ENCODE measurements at regions not wholly inside any gene's neighbourhood (a gene's known extent, or its start where the extent isn't known, plus 50 kb on each side); places are given as distances from the start of the nearest gene placed in this dataset.

DNA sequence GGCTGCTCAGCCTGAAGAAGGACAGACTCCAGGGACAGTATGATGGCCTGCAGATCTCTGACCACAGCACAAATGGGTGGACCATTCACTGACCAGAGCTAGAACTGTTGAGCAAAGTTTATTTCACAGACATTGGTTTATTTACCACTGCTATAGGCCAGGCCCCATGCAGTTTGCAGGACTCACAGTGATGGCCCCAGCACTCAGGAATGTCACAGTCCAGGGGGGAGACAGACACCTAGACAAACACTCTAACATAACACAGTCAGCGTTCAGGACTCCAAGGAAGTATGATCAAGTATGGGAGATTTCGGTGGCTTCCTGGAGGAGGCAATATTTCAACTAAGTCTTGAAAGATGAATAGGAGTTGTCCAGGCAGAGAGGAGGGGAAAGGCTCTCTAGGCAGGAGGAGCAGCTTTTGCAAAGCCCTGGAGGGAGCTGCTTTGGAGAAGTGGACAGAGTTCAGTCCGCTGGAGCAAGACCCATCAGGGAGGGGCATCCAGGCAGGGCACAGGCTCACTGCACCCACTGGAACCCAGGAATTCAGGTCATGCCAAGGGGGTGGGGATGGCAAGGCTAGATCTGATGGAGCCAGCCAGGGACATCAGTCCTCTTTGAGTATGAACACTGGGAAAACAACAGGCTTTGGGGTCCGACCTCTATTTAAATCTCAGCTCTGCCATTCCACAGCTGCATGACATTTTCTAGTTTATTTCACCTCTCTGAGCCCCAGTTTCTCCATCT is 454.3 kb downstream of the MATN1 start (continued):
- no peak for TF ChIP-seq HNF4G (IDR thresholded peaks at IDR 0.05; ENCODE audit: borderline replicate concordance, low read depth, low read length)
- no peak for TF ChIP-seq HNF4G (CRISPR knock-in tag; IDR thresholded peaks at IDR 0.05; ENCODE audit: borderline replicate concordance, low read depth)
- no peak for TF ChIP-seq GFI1 (CRISPR knock-in tag; IDR thresholded peaks at IDR 0.05; ENCODE audit: borderline replicate concordance)
- TF ChIP-seq DNMT3B (CRISPR knock-in tag; conservative IDR thresholded peaks at IDR 0.05): no peak
- TF ChIP-seq SRSF9 (IDR thresholded peaks at IDR 0.05; ENCODE audit: borderline replicate concordance, insufficient read depth, low read depth, low read length, poor library complexity, severe bottlenecking): no peak

DNA sequence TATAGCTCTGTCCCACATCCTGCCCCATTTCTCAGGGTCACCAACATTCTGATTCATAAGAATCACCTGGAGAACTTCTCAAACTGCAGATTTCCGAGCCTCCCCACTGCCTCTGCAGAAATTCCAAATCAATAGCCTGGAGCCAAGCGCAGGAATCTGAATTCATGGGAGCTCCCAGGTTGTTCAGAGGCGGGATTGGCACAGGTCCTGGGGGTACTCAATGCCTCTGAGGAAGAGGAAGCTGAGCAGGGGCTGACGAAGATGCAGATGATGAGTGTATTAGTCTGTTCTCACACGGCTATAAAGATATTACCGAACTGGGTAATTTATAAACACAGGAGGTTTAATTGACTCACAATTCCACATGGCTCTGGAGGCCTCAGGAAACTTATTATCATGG is 455.5 kb downstream of the MATN1 start:
- H3K27ac ChIP-seq (ENCODE audit: extremely low read length, insufficient read depth, low read length): no peak overlapping the region
- BruUV-seq (replicated peaks): no TSS peak
- no peaks in the 10 kb centered on the region for H3K9me3 ChIP-seq (ENCODE audit: low read length)
- ChIA-PET POLR2A (no interaction called here), CTCF (ENCODE audit: low intra/inter-chr PET ratio, low total read pairs) (no interaction called here)
- TF ChIP-seq FIP1L1 (IDR thresholded peaks at IDR 0.05; ENCODE audit: borderline replicate concordance, insufficient read depth, low read depth, low read length): no peak
- TF ChIP-seq EEA1 (CRISPR knock-in tag; IDR thresholded peaks at IDR 0.05; ENCODE audit: borderline replicate concordance): no peak
- TF ChIP-seq SIN3A (IDR thresholded peaks at IDR 0.05; ENCODE audit: borderline replicate concordance, low read depth, low read length): no peak
- TF ChIP-seq SOX13 (IDR thresholded peaks at IDR 0.05): no peak
- TF ChIP-seq SOX13 (CRISPR knock-in tag; conservative IDR thresholded peaks at IDR 0.05 in 1 of 2, IDR thresholded peaks at IDR 0.05 in 1 of 2): no peak
- no peak for TF ChIP-seq ZNF660 (CRISPR knock-in tag; IDR thresholded peaks at IDR 0.05; ENCODE audit: borderline replicate concordance, low read depth)
- TF ChIP-seq, protein P1, sequence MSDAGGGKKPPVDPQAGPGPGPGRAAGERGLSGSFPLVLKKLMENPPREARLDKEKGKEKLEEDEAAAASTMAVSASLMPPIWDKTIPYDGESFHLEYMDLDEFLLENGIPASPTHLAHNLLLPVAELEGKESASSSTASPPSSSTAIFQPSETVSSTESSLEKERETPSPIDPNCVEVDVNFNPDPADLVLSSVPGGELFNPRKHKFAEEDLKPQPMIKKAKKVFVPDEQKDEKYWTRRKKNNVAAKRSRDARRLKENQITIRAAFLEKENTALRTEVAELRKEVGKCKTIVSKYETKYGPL (CRISPR knock-in tag; IDR thresholded peaks at IDR 0.05): no peak
- TF ChIP-seq HOXA7 (CRISPR knock-in tag; IDR thresholded peaks at IDR 0.05): no peak
- no peak for TF ChIP-seq DNMT3B (CRISPR knock-in tag; conservative IDR thresholded peaks at IDR 0.05)
- H3K9ac ChIP-seq (ENCODE audit: insufficient read depth, low read depth, low read length): no peak overlapping the region
- in situ Hi-C loops (cut with HindIII; ENCODE audit: extremely low pct_ligation_motif_present, low pct_unique_long_range_greater_than_20kb): no loop called here
- H3K4me3 ChIP-seq (replicated peaks in 1 of 3; ENCODE audit: insufficient read depth in 1 of 3, low read depth in 2 of 3, low read length in 3 of 3): no peak overlapping the region
- no peak overlapping the region for H3K4me2 ChIP-seq (ENCODE audit: low read depth, low read length)
- no peaks in the 10 kb centered on the region for H3K79me2 ChIP-seq (ENCODE audit: insufficient read depth, low read length)
- no peak for DNase-seq (ENCODE audit: low spot score)
- H3K27me3 ChIP-seq (ENCODE audit: control insufficient read depth in 1 of 2, insufficient read depth in 2 of 2, low read length in 2 of 2): peaks cover 0 to 1% of the 10 kb centered on the region in 2 experiments; a peak in 1 of 5 replicates
- WGBS (ENCODE audit: low lambda C conversion rate): 4% methylated on average over 6 of the region's 6 CpGs
- H4K20me1 ChIP-seq (ENCODE audit: insufficient read depth, low read length): no peaks in the 10 kb centered on the region
- ATAC-seq: no peak
- FAIRE-seq: no peak
- H3K36me3 ChIP-seq (replicated peaks in 1 of 2; ENCODE audit: control insufficient read depth in 1 of 2, insufficient read depth in 2 of 2, low read length in 2 of 2): no peaks in the 10 kb centered on the region
- H2AFZ ChIP-seq (ENCODE audit: low read length): no peak overlapping the region
- intact Hi-C loops (cut with micrococcal nuclease; ENCODE audit: unreplicated experiment): no loop called here
- H3K4me1 ChIP-seq (ENCODE audit: insufficient read depth, low read length): no peaks in the 10 kb centered on the region
